DOHH2 (cell line): ENCODE measurements at regions not wholly inside any gene's neighbourhood (a gene's known extent, or its start where the extent isn't known, plus 50 kb on each side); places are given as distances from the start of the nearest gene placed in this dataset.

ENCODE experiments used
- CTCF ChIP-seq: fragments of 200-600 bp; sonication (generic); IDR thresholded peaks from one replicate; pipeline ENCODE4 v1.5.1; 2014; ENCODE audit warnings: antibody characterized with exemption, mild to moderate bottlenecking, low read depth, low read length; ENCODE audit not compliant: poor library complexity, severe bottlenecking
- EZH2phosphoT487 ChIP-seq: fragments of 200-600 bp; sonication (generic); IDR thresholded peaks from 2 replicates; pipeline ENCODE4 v1.6.1; 2017; ENCODE audit warnings: borderline replicate concordance, mild to moderate bottlenecking, antibody characterized with exemption, low read length, moderate library complexity, mixed read lengths

GRCh38 chr3:24857945-24858344 is 363.3 kb upstream of the THRB start:
- TF ChIP-seq CTCF (no peak), EZH2phosphoT487 (no peak)
